Thyroid gland (tissue), 4 donors: ENCODE measurements at regions not wholly inside any gene's neighbourhood (a gene's known extent, or its start where the extent isn't known, plus 50 kb on each side); places are given as distances from the start of the nearest gene placed in this dataset.

ENCODE experiments used
- POLR2A ChIP-seq, 2 donors: fragments of 450-650 bp; IDR thresholded peaks; one replicate each; pipeline ENCODE4 v1.6.1; 2017; ENCODE audit warnings: antibody characterized with exemption in 2 of 2, mild to moderate bottlenecking in 2 of 2, moderate library complexity in 1 of 2
- TF ChIP-seq, protein P1 (sequence below), 6 experiments: fragments of 200-600 bp in 3 of 6; fragments of 450-650 bp in 3 of 6; sonication (generic) in 3 of 6; IDR thresholded peaks; one replicate each; pipeline ENCODE4 v1.5.1; 2016 to 2019; ENCODE audit warnings: antibody characterized with exemption in 6 of 6, mild to moderate bottlenecking in 2 of 6, inconsistent platforms in 1 of 6, moderate library complexity in 1 of 6

- TF ChIP-seq, protein P1, sequence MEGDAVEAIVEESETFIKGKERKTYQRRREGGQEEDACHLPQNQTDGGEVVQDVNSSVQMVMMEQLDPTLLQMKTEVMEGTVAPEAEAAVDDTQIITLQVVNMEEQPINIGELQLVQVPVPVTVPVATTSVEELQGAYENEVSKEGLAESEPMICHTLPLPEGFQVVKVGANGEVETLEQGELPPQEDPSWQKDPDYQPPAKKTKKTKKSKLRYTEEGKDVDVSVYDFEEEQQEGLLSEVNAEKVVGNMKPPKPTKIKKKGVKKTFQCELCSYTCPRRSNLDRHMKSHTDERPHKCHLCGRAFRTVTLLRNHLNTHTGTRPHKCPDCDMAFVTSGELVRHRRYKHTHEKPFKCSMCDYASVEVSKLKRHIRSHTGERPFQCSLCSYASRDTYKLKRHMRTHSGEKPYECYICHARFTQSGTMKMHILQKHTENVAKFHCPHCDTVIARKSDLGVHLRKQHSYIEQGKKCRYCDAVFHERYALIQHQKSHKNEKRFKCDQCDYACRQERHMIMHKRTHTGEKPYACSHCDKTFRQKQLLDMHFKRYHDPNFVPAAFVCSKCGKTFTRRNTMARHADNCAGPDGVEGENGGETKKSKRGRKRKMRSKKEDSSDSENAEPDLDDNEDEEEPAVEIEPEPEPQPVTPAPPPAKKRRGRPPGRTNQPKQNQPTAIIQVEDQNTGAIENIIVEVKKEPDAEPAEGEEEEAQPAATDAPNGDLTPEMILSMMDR (IDR thresholded peaks at IDR 0.05): no peak
- no peak for TF ChIP-seq POLR2A (IDR thresholded peaks at IDR 0.05)
Observed at GRCh38 chr6:109292420-109292819, 89.8 kb downstream of the CD164 start.
